Stimulated activated CD4-positive, alpha-beta T cell treated with anti-CD3 and anti-CD28 coated beads, Interleukin-12 subunit alpha, Interleukin-12 subunit beta, amount 100 ng/mL, for 4 hours (primary cell): ENCODE measurements at regions not wholly inside any gene's neighbourhood (a gene's known extent, or its start where the extent isn't known, plus 50 kb on each side); places are given as distances from the start of the nearest gene placed in this dataset.

Experiments
- DNase-seq: peaks from one replicate; pipeline ENCODE4 v3.0.0-alpha.2; 2020

GRCh38 chr2:5751873-5752482 lies 59.8 kb downstream of the SOX11 start:
- no peak for DNase-seq

- no peak for DNase-seq
Observed at GRCh38 chr2:5756272-5756671, 64.1 kb downstream of the SOX11 start.

- no peak for DNase-seq
Observed at GRCh38 chr2:5758346-5758745, 66.2 kb downstream of the SOX11 start.

GRCh38 chr2:5759949-5760348 lies 67.8 kb downstream of the SOX11 start:
- DNase-seq = no peak

- DNase-seq = no peak
Observed at GRCh38 chr2:5763531-5763930, 71.3 kb downstream of the SOX11 start.

- no peak for DNase-seq
Observed at GRCh38 chr2:5764041-5764440, 71.9 kb downstream of the SOX11 start.

- no peak for DNase-seq
Observed at GRCh38 chr2:5766056-5766455, 73.9 kb downstream of the SOX11 start.

- DNase-seq = no peak
Observed at GRCh38 chr2:5766561-5766960, 74.4 kb downstream of the SOX11 start.

GRCh38 chr2:5777131-5777535 lies 84.9 kb downstream of the SOX11 start:
- DNase-seq = no peak

GRCh38 chr2:5781679-5782078 lies 89.5 kb downstream of the SOX11 start:
- DNase-seq = no peak

- DNase-seq = no peak
Observed at GRCh38 chr2:5782103-5782502, 89.9 kb downstream of the SOX11 start.

- no peak for DNase-seq
Observed at GRCh38 chr2:5788447-5788846, 96.3 kb downstream of the SOX11 start.

- no peak for DNase-seq
Observed at GRCh38 chr2:5791371-5791770, 99.2 kb downstream of the SOX11 start.

GRCh38 chr2:5794012-5794411 lies 101.8 kb downstream of the SOX11 start:
- DNase-seq = no peak

GRCh38 chr2:5798084-5798483 lies 105.9 kb downstream of the SOX11 start:
- DNase-seq = no peak

- DNase-seq = no peak
Observed at GRCh38 chr2:5799348-5799747, 107.2 kb downstream of the SOX11 start.

- DNase-seq = no peak
Observed at GRCh38 chr2:5803547-5803946, 111.4 kb downstream of the SOX11 start.

GRCh38 chr2:5818961-5819600 lies 126.9 kb downstream of the SOX11 start:
- DNase-seq = no peak

- DNase-seq = no peak
Observed at GRCh38 chr2:5824126-5824525, 131.9 kb downstream of the SOX11 start.

GRCh38 chr2:5825686-5826085 lies 133.5 kb downstream of the SOX11 start:
- no peak for DNase-seq

GRCh38 chr2:5826979-5827655 lies 134.9 kb downstream of the SOX11 start:
- DNase-seq = no peak

- no peak for DNase-seq
Observed at GRCh38 chr2:5834501-5834900, 142.3 kb downstream of the SOX11 start.

GRCh38 chr2:5839550-5839949 lies 147.4 kb downstream of the SOX11 start:
- no peak for DNase-seq

- no peak for DNase-seq
Observed at GRCh38 chr2:5841126-5841525, 148.9 kb downstream of the SOX11 start.

GRCh38 chr2:5842326-5842725 lies 150.1 kb downstream of the SOX11 start:
- no peak for DNase-seq
